HG03064 (cell line): ENCODE measurements at regions not wholly inside any gene's neighbourhood (a gene's known extent, or its start where the extent isn't known, plus 50 kb on each side); places are given as distances from the start of the nearest gene placed in this dataset.

ENCODE experiments used
- ATAC-seq: cut with Tn5 transposase; IDR thresholded peaks from one replicate; pipeline ENCODE4 v1.9.1; 2021; ENCODE audit warnings: low read depth; ENCODE audit not compliant: unreplicated experiment

DNA sequence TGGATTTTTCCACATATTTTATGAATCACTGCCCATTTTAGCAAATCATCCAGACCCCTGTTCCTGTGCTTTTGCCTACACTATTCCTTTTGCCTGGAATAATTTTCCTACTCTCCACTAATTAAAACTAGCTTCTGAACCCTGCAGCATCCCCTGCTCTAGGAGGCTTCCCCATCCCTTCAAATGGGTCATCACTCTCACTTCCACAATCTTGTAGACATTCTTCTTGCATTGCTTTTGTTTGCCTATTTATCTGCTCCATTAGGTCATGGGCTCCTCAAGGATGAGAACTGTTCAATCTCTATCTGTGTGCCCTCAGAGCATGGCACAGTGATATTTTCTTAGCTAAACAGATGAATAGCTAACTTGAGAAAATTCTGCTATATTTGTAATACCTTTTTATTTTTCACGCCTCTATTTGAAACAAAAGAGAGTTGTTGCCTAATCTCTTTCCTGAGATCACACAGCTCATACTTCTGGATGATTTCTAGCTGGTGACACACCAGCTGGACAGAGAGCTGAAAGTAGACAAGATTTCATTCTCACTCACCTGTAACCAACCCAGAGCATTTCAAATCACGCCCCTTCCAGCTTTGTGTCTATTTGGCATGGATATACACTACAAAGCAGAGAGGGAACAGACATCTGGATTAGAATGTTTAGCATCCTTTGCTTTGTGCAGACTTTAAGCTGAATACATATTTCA is 466.0 kb downstream of the FOXO1 start:
- ATAC-seq = no peak

DNA sequence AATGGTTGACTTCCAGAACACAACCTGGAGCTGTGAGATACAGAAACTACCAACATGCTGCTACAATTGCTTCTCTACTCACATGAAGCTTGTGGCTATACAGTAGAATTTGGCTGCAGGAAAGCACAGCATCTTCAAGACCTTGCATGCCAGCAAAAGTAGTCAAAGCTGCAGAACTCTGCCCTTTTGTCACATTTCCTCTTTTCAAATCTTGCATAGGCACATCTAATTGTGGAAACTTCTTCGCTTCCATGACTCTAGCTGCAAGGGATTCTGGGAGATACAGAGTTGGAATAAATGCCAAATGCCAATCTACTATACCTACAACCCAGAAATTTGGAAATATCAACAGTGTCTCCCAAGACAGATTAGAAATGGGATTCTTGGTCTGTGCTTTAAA is 462.2 kb downstream of the FOXO1 start:
- ATAC-seq = no peak

DNA sequence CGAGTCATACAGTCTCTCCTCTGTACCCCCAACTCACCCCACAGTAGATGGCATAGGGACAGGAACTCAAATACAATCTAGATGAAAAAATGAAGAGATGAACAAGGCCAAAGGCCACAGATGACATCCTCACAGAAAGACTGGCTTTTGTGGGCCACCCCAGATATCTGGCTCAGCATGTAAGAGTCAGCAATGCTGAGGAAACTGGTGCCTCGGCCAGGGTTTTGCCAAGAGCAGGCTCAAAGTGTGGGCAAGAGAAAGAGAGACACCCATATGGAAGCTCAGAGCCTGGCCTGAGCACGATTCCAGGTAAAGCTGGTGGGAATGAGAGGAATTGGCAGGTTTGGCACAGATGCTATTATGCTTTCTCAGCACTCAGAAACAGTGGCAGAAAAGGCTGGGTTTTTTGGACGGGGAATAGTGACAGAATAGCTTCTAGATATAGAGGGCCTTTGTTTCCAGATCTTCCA is 460.6 kb downstream of the FOXO1 start:
- ATAC-seq = no peak

DNA sequence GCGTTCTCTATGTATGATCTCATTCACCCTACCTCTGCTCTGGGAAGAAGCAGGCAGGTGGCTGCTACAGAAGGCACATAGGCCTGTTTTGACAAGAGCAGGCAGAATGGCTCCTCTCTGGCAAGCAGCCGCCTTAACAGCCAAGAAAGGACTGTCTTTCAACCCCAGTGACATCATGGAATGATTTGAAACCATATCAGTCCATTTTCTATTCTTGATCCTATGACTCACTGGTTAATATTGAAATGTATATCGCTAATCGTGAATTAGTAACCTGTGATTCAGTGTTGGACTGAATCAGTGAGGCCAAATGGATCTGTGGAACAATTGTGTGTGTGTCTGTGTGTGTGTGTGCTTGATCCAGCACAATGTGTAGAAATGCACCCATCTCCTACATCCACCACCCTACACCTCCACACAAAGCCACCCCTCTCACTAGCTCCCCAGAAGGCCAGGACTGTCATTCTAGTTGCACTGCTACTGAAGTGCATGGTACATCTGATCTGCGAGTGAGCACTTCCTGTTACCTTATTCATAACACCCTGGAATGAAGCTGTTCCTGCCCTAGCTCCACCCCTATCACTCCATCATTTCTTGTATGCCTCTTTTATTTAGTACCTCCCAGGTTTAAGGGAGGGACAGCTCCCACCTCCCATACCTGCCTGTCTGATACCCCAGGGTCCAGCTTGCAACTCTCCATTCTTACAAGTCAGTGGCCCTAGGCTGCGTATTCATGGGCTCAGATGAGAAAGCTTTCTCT is 460.0 kb downstream of the FOXO1 start:
- ATAC-seq = peak; percentile 53

DNA sequence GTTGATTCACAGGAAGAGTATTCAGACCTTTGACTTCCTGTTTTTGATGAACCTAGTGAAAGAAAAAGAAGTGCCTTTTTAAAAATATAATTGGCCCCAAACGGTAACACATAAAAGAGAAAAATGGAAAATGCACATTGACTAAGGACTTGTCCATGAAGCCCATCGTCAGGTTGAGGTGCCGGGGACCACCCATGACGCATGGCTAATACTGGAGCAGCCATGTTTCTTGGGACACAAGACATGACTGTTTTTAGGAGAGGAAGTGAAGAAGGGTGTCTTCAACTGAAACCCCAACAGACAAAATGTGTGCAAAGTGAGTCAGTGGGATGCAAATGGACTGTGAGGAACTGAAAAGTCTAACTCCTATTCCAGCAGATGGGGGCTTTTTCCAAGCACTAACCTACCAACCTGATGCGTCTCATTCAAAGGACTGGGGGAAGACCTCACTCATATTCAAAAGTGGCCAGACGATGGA is 459.4 kb downstream of the FOXO1 start:
- ATAC-seq = peak; percentile 57

DNA sequence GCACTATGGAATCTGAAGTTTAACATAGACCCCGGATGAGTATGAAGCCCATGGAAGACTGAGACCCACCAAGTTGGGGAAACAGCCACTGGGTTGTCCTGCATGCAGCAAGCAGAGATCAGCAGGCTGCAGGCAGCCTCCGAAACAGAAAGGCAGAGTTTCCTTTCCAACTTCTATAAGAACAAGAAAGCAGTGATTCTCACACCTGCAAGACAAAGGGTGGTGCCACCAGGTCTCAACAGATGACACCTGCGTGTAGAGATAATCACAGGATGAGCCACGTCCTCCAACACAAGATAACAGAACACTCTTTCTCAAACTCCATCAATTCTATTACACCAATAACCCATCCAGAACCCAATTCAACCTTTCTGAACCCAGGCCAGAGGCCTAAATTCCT is 457.9 kb downstream of the FOXO1 start:
- ATAC-seq = no peak

DNA sequence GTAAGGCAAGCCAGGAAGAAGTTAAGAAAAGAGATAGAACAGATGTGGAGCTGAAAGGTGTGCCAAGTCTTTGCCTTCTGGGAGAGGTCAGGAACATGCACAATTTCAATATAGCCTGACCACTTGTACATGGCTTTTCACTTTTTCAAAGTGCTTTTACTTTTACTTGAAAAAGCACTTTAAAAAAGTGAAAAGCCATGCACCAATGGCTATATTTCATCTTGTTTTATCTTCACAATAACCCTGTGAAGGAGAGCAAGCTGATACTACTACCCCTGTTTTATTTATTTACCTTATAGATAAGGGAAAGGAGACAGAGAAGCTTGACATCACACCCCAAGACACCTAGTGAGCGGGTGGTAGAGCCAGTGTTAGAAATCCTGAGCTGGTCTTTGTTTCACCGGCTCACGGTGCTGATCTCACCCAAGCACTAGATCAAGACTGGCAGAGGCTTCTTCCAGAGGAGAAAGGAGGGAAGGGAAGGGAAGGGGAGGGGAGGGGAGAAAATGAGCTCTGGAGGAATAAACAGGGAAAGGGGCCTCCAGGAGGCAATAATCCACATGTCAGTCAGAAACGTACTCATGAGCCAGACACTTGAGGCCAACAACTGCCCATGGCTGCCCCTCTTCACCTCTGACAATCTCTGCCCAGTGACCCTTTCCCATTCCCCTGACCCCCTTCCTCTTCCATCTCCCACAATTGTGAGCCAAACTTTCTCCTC is 455.4 kb downstream of the FOXO1 start:
- ATAC-seq = no peak

DNA sequence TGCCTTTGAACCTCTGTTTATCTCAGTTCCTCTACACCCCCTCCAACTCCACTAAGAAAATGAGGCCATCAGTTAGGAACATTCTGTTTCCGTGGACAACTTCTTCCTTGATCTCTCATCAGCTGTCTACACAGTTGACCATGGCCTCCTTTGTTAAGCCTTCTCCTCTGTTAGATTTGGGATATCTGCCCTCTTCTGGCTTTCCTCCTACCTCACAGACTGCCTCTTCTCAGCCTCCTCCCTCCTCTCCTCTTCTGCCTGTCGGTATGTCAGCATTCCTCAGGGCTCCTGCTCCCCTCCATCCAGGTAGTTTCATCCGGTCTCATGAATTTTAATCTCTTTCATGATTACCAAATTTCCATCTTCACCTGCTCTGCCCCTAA is 454.9 kb downstream of the FOXO1 start:
- ATAC-seq = no peak

DNA sequence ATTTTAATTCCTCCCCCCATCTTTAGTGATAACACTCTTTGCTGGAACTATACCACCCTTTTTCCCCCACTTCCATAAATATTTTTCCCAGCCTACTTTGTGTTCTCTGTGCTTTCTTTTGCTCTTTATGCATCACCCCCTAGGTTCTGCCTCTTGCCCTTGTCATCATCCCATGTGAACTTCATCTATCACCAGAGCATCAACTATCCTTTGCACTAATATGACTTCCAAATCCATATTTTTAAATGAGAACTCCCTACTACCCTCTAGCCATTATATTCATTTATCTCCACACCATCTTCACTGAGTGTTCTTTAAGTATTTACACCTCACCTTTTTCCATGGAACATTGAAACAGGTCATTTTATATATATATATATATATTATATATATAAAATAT is 452.7 kb downstream of the FOXO1 start:
- ATAC-seq = no peak

DNA sequence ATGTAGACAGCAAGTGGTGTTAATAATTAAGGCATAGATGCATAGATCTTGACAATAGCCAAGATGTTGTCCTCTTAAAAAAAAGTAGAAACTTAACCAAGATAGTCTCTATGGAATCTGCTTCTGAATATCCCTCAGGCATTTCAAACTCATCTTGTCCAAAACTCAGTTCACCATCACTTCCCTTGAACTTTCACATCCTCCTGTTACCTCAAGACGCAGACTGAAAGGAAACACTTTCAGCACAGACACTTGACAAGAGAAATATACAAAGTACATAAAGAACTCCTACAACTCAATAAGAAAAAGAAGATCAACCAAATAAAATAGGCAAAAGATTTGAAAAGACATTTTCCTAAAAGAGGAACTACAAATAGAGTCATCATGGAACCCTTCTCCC is 451.1 kb downstream of the FOXO1 start:
- no peak for ATAC-seq

DNA sequence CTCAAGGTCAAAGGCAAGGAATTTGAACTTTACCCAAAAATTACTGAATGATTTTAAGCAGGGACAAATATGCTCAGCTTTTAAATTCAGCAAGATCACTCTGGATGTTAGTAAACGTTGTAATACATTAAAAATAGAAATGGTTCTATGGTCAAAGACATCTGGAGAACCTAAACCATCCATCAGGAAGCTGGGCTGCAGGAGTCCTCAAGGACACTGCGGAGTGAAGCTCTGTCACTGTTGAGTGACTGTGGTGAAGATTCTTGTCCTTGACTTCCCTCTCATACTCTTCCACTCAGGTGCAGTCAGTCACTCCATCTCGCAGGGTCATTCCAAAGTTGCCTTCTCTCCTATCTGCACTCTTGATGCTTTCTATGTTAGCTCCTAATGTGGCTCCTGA is 450.7 kb downstream of the FOXO1 start:
- ATAC-seq = no peak

DNA sequence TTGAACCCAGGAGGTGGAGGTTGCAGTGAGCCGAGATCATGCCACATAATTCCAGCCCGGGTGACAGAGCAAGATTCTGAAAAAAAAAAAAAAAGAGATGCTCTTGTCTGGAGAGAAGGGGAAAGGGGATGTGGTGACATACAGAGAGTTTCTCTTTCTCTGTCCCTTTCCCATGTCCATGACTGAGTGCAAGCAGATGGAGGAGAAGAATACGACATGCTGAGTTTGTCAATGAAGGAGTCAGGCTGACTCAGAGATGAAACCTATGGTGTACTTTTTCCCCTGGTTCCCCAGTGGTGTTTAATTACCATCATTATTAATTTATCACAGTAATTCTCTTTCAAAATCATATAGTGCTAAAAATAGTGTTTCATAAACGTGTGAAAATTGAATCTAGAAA is 448.8 kb downstream of the FOXO1 start:
- ATAC-seq = no peak

DNA sequence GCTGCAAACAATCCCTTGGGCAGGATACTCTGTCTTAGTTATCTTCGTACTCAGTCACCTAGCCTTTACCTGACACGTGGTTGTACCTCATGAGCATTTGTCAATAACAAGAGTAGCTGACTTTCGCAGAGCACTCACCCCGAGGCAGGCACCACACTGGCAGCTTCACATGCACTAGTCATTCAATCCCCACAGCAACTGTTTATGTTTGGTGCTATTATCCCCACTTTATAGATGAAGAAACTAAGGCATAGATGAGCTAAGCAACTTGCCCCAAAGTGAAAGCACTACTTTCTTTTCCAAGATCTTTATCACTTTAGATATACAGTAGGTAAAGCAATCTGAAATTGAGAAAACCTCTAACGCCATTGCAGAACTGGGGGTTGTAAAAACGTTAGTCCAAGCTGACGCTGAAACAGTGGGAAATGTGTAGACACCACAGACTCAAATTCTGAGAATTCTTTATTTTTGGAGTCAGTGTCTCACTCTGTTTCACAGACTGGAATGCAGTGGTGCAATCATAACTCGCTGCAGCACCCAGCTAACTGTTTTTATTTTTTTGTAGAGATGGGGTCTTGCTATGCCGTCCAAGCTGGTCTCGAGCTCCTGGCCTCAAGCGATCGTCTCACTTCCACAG is 446.0 kb downstream of the FOXO1 start:
- ATAC-seq = no peak

DNA sequence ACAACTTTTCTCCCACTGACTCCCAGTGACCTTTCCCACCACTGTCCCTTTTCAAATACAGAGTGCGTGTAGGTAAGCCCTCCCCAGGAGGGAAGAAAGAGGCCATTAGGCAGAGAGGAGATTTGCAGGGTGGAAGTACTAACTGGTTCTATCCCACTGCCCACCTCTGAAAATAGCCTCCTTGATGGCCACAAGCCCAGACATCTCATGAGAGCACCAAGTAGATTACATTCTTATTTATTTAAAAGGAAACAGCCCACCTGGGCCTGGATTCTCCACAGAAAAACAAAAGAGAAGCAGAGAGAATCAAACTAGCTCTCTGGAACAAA is 445.3 kb downstream of the FOXO1 start:
- ATAC-seq = no peak

DNA sequence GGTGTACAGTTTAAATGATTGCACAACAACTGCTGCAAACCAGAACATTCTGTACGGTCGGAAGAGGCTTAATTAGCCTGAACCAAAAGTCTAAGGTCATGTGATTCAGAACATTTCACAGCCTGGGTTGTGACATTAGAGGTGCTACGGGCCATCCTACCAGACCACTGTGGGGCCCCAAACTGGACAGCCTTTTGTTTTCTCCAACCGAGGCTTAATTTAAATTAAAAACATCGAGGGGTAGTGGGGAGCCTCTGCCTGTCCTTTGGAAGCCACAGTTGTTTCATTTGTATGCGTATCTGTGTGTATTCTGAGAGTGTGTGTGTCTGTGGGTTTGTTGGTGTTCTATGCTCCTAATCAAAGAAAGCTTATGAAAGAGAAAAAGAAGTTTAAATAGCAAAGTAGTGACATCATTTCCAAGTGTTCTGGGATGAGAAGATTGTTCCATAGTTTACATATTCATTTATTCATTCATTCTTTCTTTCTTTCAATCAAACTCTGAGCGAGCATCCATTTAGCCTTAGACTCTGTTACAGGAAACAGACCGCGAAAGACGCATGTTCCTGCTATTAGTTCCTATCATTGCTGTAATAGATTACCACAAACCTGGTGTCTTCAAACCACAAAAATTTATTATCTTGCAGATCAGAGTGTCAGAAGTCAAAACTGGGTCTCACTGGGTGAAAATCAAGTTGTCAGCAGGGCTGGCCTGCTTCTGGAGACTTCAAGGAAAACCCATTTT is 444.8 kb downstream of the FOXO1 start:
- no peak for ATAC-seq

DNA sequence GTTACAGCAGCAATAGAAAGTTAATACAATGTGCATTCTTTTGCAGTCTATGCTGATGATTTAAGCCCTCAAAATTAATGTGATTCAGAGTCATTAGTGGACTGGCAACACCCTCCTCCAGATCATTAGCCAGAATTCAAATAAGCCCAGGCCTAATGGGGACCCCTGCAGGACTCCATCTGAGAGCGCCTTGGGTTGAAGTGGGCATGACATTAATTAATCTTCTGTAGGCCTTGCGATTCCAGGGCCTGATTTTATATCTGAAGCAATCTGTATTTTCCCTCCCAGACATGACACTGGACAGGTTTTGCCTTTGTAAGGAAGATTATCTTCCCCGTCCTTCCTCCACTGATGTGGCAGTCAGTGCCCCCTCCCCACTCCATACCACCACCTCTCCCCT is 442.9 kb downstream of the FOXO1 start:
- ATAC-seq = no peak

DNA sequence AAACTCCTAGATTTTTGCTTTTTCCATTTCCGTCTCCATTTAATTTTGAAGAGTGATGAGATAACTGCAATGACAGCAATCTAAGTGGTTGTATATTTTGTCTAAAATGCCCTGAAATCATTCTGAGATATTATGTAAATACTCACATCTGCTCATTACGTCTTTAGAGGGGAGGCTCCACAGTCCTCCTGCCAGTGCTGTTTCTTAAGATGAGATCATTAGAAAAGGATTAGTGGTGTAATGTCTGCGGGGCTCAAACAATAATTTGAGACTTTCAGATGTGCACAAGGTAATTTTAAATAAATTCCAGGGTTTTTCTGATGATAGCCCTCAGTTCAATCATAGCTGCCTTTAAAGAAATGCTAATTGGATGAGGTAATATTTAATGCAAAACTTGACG is 437.9 kb downstream of the FOXO1 start:
- ATAC-seq = no peak

DNA sequence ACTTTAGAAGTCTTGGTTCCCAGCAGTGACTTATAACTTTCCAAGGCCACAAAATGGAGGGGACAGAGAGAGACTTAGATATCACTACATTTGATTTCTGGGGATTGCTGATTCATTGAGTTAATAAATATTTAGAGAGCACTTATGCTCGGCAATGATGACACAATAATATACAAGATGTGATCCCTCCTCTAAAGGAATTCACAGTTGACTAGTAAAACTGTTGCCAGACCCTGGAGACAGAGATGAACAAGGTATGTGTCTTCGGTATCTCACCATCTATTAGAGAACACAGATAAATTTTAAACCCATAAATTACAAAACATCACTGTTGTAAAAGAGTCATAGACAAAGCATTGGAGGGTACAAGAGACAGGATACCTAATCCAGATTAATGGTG is 437.5 kb downstream of the FOXO1 start:
- no peak for ATAC-seq

DNA sequence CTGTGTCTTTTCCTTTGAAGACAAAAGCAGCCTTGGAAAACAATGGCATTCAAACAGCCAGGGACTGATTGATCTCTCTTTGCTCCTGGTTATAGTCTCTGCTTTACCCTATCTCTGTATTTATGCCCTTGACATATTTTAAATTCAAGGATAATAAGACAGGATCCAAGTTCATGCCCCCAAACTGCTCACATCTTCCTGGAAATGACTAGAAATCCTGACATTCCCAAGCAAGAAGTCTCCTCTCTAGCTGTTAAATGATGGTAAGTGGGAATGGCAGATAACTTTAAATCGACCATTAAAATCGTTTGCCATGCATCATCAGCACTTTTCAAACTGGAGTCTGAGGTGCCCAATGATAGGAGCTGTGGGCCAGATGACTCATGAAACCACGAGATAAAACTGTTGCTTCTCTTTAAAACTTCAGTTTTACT is 435.6 kb downstream of the FOXO1 start:
- ATAC-seq = no peak

DNA sequence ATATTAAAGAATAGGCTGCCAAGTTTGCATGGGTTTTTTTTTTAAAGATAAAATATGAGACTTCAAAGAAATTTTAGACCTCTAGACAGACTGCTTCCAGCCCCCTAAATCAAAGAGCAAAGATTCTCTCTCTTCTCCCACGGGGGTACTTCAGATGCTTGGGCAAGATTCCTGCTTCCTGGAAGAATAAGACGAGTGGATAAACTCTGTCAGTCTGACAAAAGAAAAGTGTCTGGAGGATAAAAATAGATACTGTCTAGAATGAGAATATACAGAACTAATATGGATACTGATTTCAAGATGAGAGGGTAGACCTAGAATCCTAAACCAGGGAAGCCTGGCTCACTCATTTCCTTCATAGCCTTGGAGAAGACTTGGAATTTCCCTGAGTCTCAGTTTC is 435.1 kb downstream of the FOXO1 start:
- ATAC-seq = no peak
